ENCODE measurements at regions not wholly inside any gene's neighbourhood (a gene's known extent, or its start where the extent isn't known, plus 50 kb on each side); places are given as distances from the start of the nearest gene placed in this dataset.

GRCh38 chr4:128376303-128376702, 88.7 kb upstream of the PGRMC2 start:
- TF ChIP-seq CTCF (conservative IDR thresholded peaks at IDR 0.05) (no peak), ZFX (IDR thresholded peaks at IDR 0.05) (no peak)
